Natural killer cell (primary cell): ENCODE measurements at regions not wholly inside any gene's neighbourhood (a gene's known extent, or its start where the extent isn't known, plus 50 kb on each side); places are given as distances from the start of the nearest gene placed in this dataset.

Experiments
- ATAC-seq, 3 donors: fragments of 150-1000 bp in 2 of 3; fragments of 200-7000 bp in 1 of 3; cut with Tn5 transposase; 1 replicate in 1 of 3; 2 replicates in 2 of 3; pipeline ENCODE4 v1.10.0; 2021; ENCODE audit warnings: mild to moderate bottlenecking in 2 of 3, moderate library complexity in 2 of 3
- DNase-seq, 2 donors: peaks; one replicate each; pipeline versions ENCODE4 v3.0.0 to v3.0.0-alpha.2; 2013 to 2021; ENCODE audit warnings: mixed read lengths in 1 of 2
- H3K27ac ChIP-seq: one replicate; pipeline ENCODE4 v1.5.1; 2013; ENCODE audit warnings: mild to moderate bottlenecking, low read length
- H3K27me3 ChIP-seq: one replicate; pipeline ENCODE4 v1.6.1; 2013; ENCODE audit warnings: low read length; ENCODE audit not compliant: control insufficient read depth, insufficient read depth
- H3K36me3 ChIP-seq: one replicate; pipeline ENCODE4 v1.6.1; 2013; ENCODE audit warnings: low read length; ENCODE audit not compliant: control insufficient read depth, insufficient read depth
- H3K4me1 ChIP-seq: one replicate; pipeline ENCODE4 v1.6.1; 2013; ENCODE audit warnings: low read length; ENCODE audit not compliant: control insufficient read depth, insufficient read depth
- H3K4me3 ChIP-seq: one replicate; pipeline ENCODE4 v1.5.1; 2013; ENCODE audit warnings: low read length
- H3K9me3 ChIP-seq: one replicate; pipeline ENCODE4 v1.6.1; 2013; ENCODE audit warnings: low read length; ENCODE audit not compliant: control insufficient read depth, insufficient read depth
- H3K27ac Mint-ChIP-seq, 2 donors: one replicate each; pipeline ENCODE4 v1.8.0; 2022; ENCODE audit warnings: mild to moderate bottlenecking in 2 of 2, mixed read lengths in 2 of 2, moderate library complexity in 1 of 2
- H3K27me3 Mint-ChIP-seq, 2 donors: one replicate each; pipeline ENCODE4 v1.8.0; 2022; ENCODE audit warnings: low read depth in 2 of 2, mixed read lengths in 2 of 2
- H3K36me3 Mint-ChIP-seq: one replicate; pipeline ENCODE4 v1.8.0; 2022; ENCODE audit warnings: mixed read lengths
- H3K4me1 Mint-ChIP-seq, 2 donors: one replicate each; pipeline ENCODE4 v1.8.0; 2022; ENCODE audit warnings: mixed read lengths in 2 of 2
- H3K4me3 Mint-ChIP-seq: one replicate; pipeline ENCODE4 v1.8.0; 2022; ENCODE audit warnings: mild to moderate bottlenecking, moderate library complexity, mixed read lengths
- H3K9me3 Mint-ChIP-seq, 2 donors: one replicate each; pipeline ENCODE4 v1.8.0; 2022; ENCODE audit warnings: mixed read lengths in 2 of 2
- WGBS: methylation state at CpG from one replicate; pipeline ENCODE4 v1.1.7; 2013; ENCODE audit warnings: missing lambda C conversion rate; ENCODE audit not compliant: insufficient coverage; 5-methylcytosine and 5-hydroxymethylcytosine counted together
- intact Hi-C: fragments of 100-400 bp; cut with micrococcal nuclease; formaldehyde crosslinking; loops from one replicate; pipeline ENCODE4 v1.14.2; 2022
- TF ChIP-seq, protein P1 (sequence below): fragments of 200-600 bp; IDR thresholded peaks from one replicate; pipeline ENCODE4 v1.8.0; 2022; ENCODE audit warnings: antibody characterized with exemption

- WGBS: 85% methylated on average over 5 of the region's 5 CpGs
- H3K27ac Mint-ChIP-seq: no peak overlapping the region
- DNase-seq: no peak
- no peaks in the 10 kb centered on the region for H3K4me1 Mint-ChIP-seq
- no peaks in the 10 kb centered on the region for H3K9me3 ChIP-seq
- H3K36me3 Mint-ChIP-seq: no peaks in the 10 kb centered on the region
- no peaks in the 10 kb centered on the region for H3K36me3 ChIP-seq
- no peaks in the 10 kb centered on the region for H3K4me1 ChIP-seq
- H3K9me3 Mint-ChIP-seq: peaks cover 0 to 3% of the 10 kb centered on the region in 2 donors
- no peak for ATAC-seq
- H3K4me3 ChIP-seq: no peak overlapping the region
- TF ChIP-seq, protein P1, sequence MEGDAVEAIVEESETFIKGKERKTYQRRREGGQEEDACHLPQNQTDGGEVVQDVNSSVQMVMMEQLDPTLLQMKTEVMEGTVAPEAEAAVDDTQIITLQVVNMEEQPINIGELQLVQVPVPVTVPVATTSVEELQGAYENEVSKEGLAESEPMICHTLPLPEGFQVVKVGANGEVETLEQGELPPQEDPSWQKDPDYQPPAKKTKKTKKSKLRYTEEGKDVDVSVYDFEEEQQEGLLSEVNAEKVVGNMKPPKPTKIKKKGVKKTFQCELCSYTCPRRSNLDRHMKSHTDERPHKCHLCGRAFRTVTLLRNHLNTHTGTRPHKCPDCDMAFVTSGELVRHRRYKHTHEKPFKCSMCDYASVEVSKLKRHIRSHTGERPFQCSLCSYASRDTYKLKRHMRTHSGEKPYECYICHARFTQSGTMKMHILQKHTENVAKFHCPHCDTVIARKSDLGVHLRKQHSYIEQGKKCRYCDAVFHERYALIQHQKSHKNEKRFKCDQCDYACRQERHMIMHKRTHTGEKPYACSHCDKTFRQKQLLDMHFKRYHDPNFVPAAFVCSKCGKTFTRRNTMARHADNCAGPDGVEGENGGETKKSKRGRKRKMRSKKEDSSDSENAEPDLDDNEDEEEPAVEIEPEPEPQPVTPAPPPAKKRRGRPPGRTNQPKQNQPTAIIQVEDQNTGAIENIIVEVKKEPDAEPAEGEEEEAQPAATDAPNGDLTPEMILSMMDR: no peak
- H3K4me3 Mint-ChIP-seq: no peak overlapping the region
- no peaks in the 10 kb centered on the region for H3K27me3 ChIP-seq
- intact Hi-C loops: no loop called here
- H3K27ac ChIP-seq: no peak overlapping the region
- H3K27me3 Mint-ChIP-seq: no peaks in the 10 kb centered on the region
These were observed 96.9 kb upstream of the TBX3 start for GRCh38 chr12:114780746-114781399.

- H3K36me3 Mint-ChIP-seq: no peaks in the 10 kb centered on the region
These were observed 95.7 kb upstream of the TBX3 start for GRCh38 chr12:114779647-114780046.

DNA sequence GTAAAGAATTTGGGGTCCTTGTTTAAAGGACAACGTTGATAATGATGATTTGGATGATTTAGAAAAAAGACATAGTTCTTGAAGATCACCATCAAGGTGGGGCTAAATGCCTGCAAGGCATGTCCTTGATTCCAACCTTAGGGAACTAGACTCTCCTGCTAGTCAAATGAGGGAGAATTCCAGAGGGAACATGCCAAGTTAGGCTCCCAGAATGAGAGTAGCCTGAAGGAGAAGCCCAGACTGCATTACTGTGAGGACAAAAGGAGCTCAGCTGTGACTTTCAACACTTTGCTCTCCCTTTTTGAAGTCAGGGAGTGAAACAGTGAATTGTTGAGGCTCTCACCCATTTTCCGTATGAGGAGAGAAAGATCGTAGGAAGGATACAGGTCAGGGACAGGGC, 95.2 kb upstream of the TBX3 start:
- Histone ChIP-seq H3K9me3 (no peaks in the 10 kb centered on the region), H3K27me3 (no peaks in the 10 kb centered on the region), H3K4me3 (no peak overlapping the region), H3K36me3 (no peaks in the 10 kb centered on the region), H3K4me1 (no peaks in the 10 kb centered on the region), H3K27ac (no peak overlapping the region)
- H3K9me3 Mint-ChIP-seq: no peaks in the 10 kb centered on the region
- ATAC-seq (no peak), DNase-seq (no peak)
- TF ChIP-seq, protein P1: no peak
- no peak overlapping the region for H3K4me3 Mint-ChIP-seq
- H3K4me1 Mint-ChIP-seq: no peaks in the 10 kb centered on the region
- H3K36me3 Mint-ChIP-seq: no peaks in the 10 kb centered on the region
- intact Hi-C loops: no loop called here
- no peaks in the 10 kb centered on the region for H3K27me3 Mint-ChIP-seq
- WGBS: 71% methylated on average over 3 of the region's 3 CpGs
- no peak overlapping the region for H3K27ac Mint-ChIP-seq

More at GRCh38 chr12:114779647-114780046, 95.7 kb upstream of the TBX3 start:
- H3K27me3 ChIP-seq: no peaks in the 10 kb centered on the region
- H3K4me1 ChIP-seq: no peaks in the 10 kb centered on the region
- H3K9me3 ChIP-seq: no peaks in the 10 kb centered on the region
- Mint-ChIP-seq H3K9me3 (peaks cover 0 to under 1% of the 10 kb centered on the region in 2 donors), H3K27me3 (no peaks in the 10 kb centered on the region), H3K4me3 (no peak overlapping the region), H3K4me1 (no peaks in the 10 kb centered on the region), H3K27ac (no peak overlapping the region)
- ATAC-seq (no peak), DNase-seq (no peak)
- H3K4me3 ChIP-seq: no peak overlapping the region
- TF ChIP-seq, protein P1: no peak
- H3K36me3 ChIP-seq: no peaks in the 10 kb centered on the region
- no peak overlapping the region for H3K27ac ChIP-seq
- intact Hi-C loops: no loop called here
